HG02981 (cell line): ENCODE measurements at regions not wholly inside any gene's neighbourhood (a gene's known extent, or its start where the extent isn't known, plus 50 kb on each side); places are given as distances from the start of the nearest gene placed in this dataset.
"Not testable (repeated sequence)": the region's sequence is repeated elsewhere in the genome, so short reads cannot be mapped to it uniquely, and the experiment has no call there.

ENCODE experiments used
- ATAC-seq: cut with Tn5 transposase; IDR thresholded peaks from one replicate; pipeline ENCODE4 v1.9.1; 2021; ENCODE audit warnings: mild to moderate bottlenecking, moderate library complexity; ENCODE audit not compliant: unreplicated experiment

GRCh38 chr2:17202628-17203027 is 315.6 kb downstream of the RAD51AP2 start:
- ATAC-seq, result peak; percentile 89

- no peak for ATAC-seq
These were observed 318.5 kb downstream of the RAD51AP2 start for GRCh38 chr2:17199741-17200140.

- ATAC-seq, result no peak
These were observed 321.9 kb downstream of the RAD51AP2 start for GRCh38 chr2:17196380-17196779.

GRCh38 chr2:17195016-17195415 is 323.2 kb downstream of the RAD51AP2 start:
- ATAC-seq, result no peak

GRCh38 chr2:17194083-17194482 is 324.2 kb downstream of the RAD51AP2 start:
- no peak for ATAC-seq

- ATAC-seq, result not testable (repeated sequence)
These were observed 324.8 kb downstream of the RAD51AP2 start for GRCh38 chr2:17193433-17193890.

GRCh38 chr2:17191223-17191622 is 327.0 kb downstream of the RAD51AP2 start:
- no peak for ATAC-seq

GRCh38 chr2:17190527-17190926 is 327.7 kb downstream of the RAD51AP2 start:
- ATAC-seq, result no peak

GRCh38 chr2:17188721-17189120 is 329.5 kb downstream of the RAD51AP2 start:
- ATAC-seq, result no peak

- ATAC-seq, result no peak
These were observed 333.7 kb downstream of the RAD51AP2 start for GRCh38 chr2:17184512-17184911.

GRCh38 chr2:17182399-17182798 is 335.8 kb downstream of the RAD51AP2 start:
- ATAC-seq, result no peak

GRCh38 chr2:17181051-17181752 is 337.0 kb downstream of the RAD51AP2 start:
- ATAC-seq, result peak; percentile 38

GRCh38 chr2:17179145-17179808 is 339.0 kb downstream of the RAD51AP2 start:
- ATAC-seq, result no peak

GRCh38 chr2:17177088-17177487 is 341.2 kb downstream of the RAD51AP2 start:
- ATAC-seq, result no peak

GRCh38 chr2:17171446-17172049 is 346.7 kb downstream of the RAD51AP2 start:
- ATAC-seq, result peak; percentile 84

GRCh38 chr2:17166506-17166905 is 351.7 kb downstream of the RAD51AP2 start:
- ATAC-seq, result no peak

GRCh38 chr2:17164550-17164949 is 353.7 kb downstream of the RAD51AP2 start:
- ATAC-seq, result no peak

- no peak for ATAC-seq
These were observed 354.6 kb downstream of the RAD51AP2 start for GRCh38 chr2:17163638-17164037.

- ATAC-seq, result no peak
These were observed 355.5 kb downstream of the RAD51AP2 start for GRCh38 chr2:17162713-17163112.

GRCh38 chr2:17160594-17160993 is 357.6 kb downstream of the RAD51AP2 start:
- ATAC-seq, result peak; percentile 89

GRCh38 chr2:17156086-17156485 is 362.2 kb downstream of the RAD51AP2 start:
- ATAC-seq, result no peak

GRCh38 chr2:17149945-17150344 is 368.3 kb downstream of the RAD51AP2 start:
- ATAC-seq, result no peak
